Keratinocyte (primary cell): ENCODE measurements at regions not wholly inside any gene's neighbourhood (a gene's known extent, or its start where the extent isn't known, plus 50 kb on each side); places are given as distances from the start of the nearest gene placed in this dataset.

Experiments used
- CTCF ChIP-seq, 3 experiments: IDR thresholded peaks in 1 of 3; conservative IDR thresholded peaks in 1 of 3; optimal IDR thresholded peaks in 1 of 3; 2 replicates in 2 of 3; 3 replicates in 1 of 3; pipeline versions ENCODE3 to v1.5.1; 2011; ENCODE audit warnings: low read length in 3 of 3, mild to moderate bottlenecking in 3 of 3, moderate library complexity in 2 of 3, control low read depth in 1 of 3, inconsistent platforms in 1 of 3; ENCODE audit not compliant: insufficient read depth in 2 of 3; ENCODE audit errors: extremely low read depth in 1 of 3
- EZH2 ChIP-seq: IDR thresholded peaks from one replicate; pipeline ENCODE4 v1.6.1; 2012; ENCODE audit warnings: inconsistent platforms, mild to moderate bottlenecking, low read length, moderate library complexity

- TF ChIP-seq CTCF (optimal IDR thresholded peaks at IDR 0.05 in 1 of 3, IDR thresholded peaks at IDR 0.05 in 1 of 3, conservative IDR thresholded peaks at IDR 0.05 in 1 of 3; ENCODE audit: extremely low read depth in 1 of 3, insufficient read depth in 2 of 3, low read length in 3 of 3) (no peak), EZH2 (no peak)
These were observed 73.9 kb downstream of the CPN2 start for GRCh38 chr3:194277104-194277785.
